Omental fat pad (tissue), 3 donors: ENCODE measurements at regions not wholly inside any gene's neighbourhood (a gene's known extent, or its start where the extent isn't known, plus 50 kb on each side); places are given as distances from the start of the nearest gene placed in this dataset.

ENCODE experiments used
- ATAC-seq: fragments of 150-250 bp; one replicate; pipeline ENCODE4 v1.9.1; 2016; ENCODE audit warnings: mild to moderate bottlenecking, moderate library complexity; ENCODE audit not compliant: low FRiP score
- DNase-seq: peaks from one replicate; pipeline ENCODE4 v3.0.0-alpha.2; 2019; ENCODE audit warnings: low spot score
- TF ChIP-seq, protein P1 (sequence below), 3 donors: fragments of 450-650 bp; IDR thresholded peaks; one replicate each; pipeline ENCODE4 v1.5.1; 2016 to 2017; ENCODE audit warnings: antibody characterized with exemption in 3 of 3, mild to moderate bottlenecking in 3 of 3, moderate library complexity in 2 of 3

GRCh38 chr17:33484559-33484958 lies 191.5 kb upstream of the ASIC2 start:
- TF ChIP-seq, protein P1, sequence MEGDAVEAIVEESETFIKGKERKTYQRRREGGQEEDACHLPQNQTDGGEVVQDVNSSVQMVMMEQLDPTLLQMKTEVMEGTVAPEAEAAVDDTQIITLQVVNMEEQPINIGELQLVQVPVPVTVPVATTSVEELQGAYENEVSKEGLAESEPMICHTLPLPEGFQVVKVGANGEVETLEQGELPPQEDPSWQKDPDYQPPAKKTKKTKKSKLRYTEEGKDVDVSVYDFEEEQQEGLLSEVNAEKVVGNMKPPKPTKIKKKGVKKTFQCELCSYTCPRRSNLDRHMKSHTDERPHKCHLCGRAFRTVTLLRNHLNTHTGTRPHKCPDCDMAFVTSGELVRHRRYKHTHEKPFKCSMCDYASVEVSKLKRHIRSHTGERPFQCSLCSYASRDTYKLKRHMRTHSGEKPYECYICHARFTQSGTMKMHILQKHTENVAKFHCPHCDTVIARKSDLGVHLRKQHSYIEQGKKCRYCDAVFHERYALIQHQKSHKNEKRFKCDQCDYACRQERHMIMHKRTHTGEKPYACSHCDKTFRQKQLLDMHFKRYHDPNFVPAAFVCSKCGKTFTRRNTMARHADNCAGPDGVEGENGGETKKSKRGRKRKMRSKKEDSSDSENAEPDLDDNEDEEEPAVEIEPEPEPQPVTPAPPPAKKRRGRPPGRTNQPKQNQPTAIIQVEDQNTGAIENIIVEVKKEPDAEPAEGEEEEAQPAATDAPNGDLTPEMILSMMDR (IDR thresholded peaks at IDR 0.05), result no peak
- DNase-seq (no peak), ATAC-seq (no peak)

GRCh38 chr17:33486135-33486885 lies 193.2 kb upstream of the ASIC2 start:
- TF ChIP-seq, protein P1 (IDR thresholded peaks at IDR 0.05), result no peak
- ATAC-seq (no peak), DNase-seq (no peak)

DNA sequence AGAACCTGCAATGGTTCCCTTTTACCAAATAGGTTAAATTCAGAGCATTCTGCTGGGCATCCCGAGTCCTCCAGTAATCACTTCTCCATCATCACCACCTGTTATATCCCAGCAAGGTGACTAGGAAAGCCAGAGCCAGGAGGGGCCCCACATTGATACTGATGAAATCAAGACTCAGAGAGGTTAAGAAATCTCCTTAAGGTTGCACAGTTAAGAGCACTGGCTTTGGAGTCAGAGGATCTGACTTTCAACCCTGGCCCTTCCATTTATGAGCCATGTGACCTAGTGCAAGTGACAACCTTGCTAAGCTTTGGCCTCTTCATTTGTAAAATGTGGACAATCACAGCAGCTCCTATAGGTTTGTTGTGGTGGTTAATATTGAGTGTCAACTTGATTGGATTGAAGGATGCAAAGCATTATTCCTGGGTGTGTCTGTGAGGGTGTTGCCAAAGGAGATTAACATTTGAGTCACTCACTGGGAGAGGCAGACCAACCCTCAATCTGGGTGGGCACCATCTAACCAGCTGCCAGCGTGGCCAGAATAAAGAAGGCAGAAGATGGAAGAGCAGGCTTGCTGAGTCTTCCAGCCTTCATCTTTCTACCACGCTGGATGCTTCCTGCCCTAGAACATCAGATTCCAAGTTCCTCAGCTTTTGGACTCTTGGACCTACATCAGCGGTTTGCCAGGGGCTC lies 194.2 kb upstream of the ASIC2 start:
- TF ChIP-seq, protein P1 (IDR thresholded peaks at IDR 0.05), result no peak
- no peak for ATAC-seq

GRCh38 chr17:33491871-33492481 lies 198.9 kb upstream of the ASIC2 start:
- no peak for DNase-seq
- no peak for ATAC-seq
- TF ChIP-seq, protein P1 (IDR thresholded peaks at IDR 0.05), result no peak

More for the DNA sequence above, 194.2 kb upstream of the ASIC2 start:
- no peak for DNase-seq

- TF ChIP-seq, protein P1 (IDR thresholded peaks at IDR 0.05), result no peak
- DNase-seq (no peak), ATAC-seq (no peak)
Measured at GRCh38 chr17:33492731-33493265, 199.7 kb upstream of the ASIC2 start.

DNA sequence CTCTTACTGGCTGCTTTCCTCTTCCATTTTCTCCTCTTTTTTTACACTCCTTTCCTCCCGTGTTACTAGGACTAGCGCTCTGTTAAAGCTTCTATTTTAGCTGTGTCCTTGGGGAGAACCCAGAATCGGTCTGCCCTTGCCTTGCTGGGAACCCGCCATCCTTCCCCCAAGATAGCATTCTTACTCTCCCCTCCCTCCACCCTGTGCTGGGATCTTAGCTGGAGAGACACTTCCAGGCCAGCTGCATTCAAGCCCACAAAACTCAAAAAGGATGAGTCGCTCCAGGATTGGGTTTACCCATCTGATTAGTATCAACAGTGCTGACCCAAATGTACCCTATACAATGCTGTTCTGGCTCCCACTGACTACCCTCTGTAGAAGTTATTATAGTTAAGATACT lies 200.5 kb upstream of the ASIC2 start:
- no peak for ATAC-seq

More for the DNA sequence above, 200.5 kb upstream of the ASIC2 start:
- no peak for DNase-seq
- TF ChIP-seq, protein P1 (IDR thresholded peaks at IDR 0.05), result no peak
